GM12878 (cell line): ENCODE measurements at regions not wholly inside any gene's neighbourhood (a gene's known extent, or its start where the extent isn't known, plus 50 kb on each side); places are given as distances from the start of the nearest gene placed in this dataset.

Source experiments
- ATF2 ChIP-seq: IDR thresholded peaks from 2 replicates; pipeline ENCODE4 v1.6.1; 2012; ENCODE audit warnings: low read length, inconsistent platforms
- CTCF ChIP-seq, 3 experiments: IDR thresholded peaks in 2 of 3; conservative IDR thresholded peaks in 1 of 3; 2 replicates each; pipeline ENCODE4 v1.5.1; 2011; ENCODE audit warnings: low read depth in 3 of 3, low read length in 3 of 3, mild to moderate bottlenecking in 3 of 3, control low read depth in 2 of 3, moderate library complexity in 2 of 3, inconsistent platforms in 1 of 3, mixed read lengths in 1 of 3; ENCODE audit not compliant: control insufficient read depth in 2 of 3, insufficient read depth in 1 of 3; ENCODE audit errors: extremely low read depth in 1 of 3
- EP300 ChIP-seq, 2 experiments: fragments of 150-350 bp in 1 of 2; IDR thresholded peaks; 2 replicates each; pipeline ENCODE4 v1.6.1; 2011 to 2012; ENCODE audit warnings: low read depth in 2 of 2, low read length in 2 of 2, borderline replicate concordance in 1 of 2, improper control_type of control experiment in 1 of 2, inconsistent platforms in 1 of 2; ENCODE audit not compliant: control insufficient read depth in 1 of 2
- EZH2 ChIP-seq: IDR thresholded peaks from 2 replicates; pipeline ENCODE4 v1.6.1; 2012; ENCODE audit warnings: low read depth, mild to moderate bottlenecking, control low read depth, inconsistent platforms, low read length, borderline replicate concordance; ENCODE audit not compliant: control insufficient read depth
- MXI1 ChIP-seq: fragments of 150-350 bp; IDR thresholded peaks from 2 replicates; pipeline ENCODE4 v1.6.1; 2011; ENCODE audit warnings: low read depth, mild to moderate bottlenecking, inconsistent platforms, low read length, improper control_type of control experiment
- NR2C2 ChIP-seq: IDR thresholded peaks from 2 replicates; pipeline ENCODE4 v1.6.1; 2011; ENCODE audit warnings: borderline replicate concordance, low read depth; ENCODE audit not compliant: control insufficient read depth, insufficient read length
- POLR2AphosphoS5 ChIP-seq: IDR thresholded peaks from 2 replicates; pipeline ENCODE4 v1.6.1; 2011; ENCODE audit warnings: mild to moderate bottlenecking, low read length, inconsistent platforms
- PRDM15 ChIP-seq: fragments of 450-650 bp; formaldehyde crosslinking; IDR thresholded peaks from 2 replicates; pipeline ENCODE4 v1.4.0; 2020; ENCODE audit warnings: mild to moderate bottlenecking, moderate library complexity
- RFX5 ChIP-seq: IDR thresholded peaks from 2 replicates; pipeline ENCODE4 v1.6.1; 2011; ENCODE audit warnings: low read depth, low read length, improper control_type of control experiment
- SIN3A ChIP-seq: IDR thresholded peaks from 2 replicates; pipeline ENCODE4 v1.6.1; 2012; ENCODE audit warnings: low read depth, low read length, improper control_type of control experiment
- SP1 ChIP-seq: IDR thresholded peaks from one replicate; pipeline ENCODE4 v1.6.1; 2011; ENCODE audit warnings: low read depth, low read length
- TAF1 ChIP-seq: IDR thresholded peaks from 2 replicates; pipeline ENCODE4 v1.6.1; 2011; ENCODE audit warnings: mild to moderate bottlenecking, low read depth, low read length, borderline replicate concordance
- TF ChIP-seq, protein P1 (sequence below): IDR thresholded peaks from 2 replicates; pipeline ENCODE4 v1.6.1; 2011; ENCODE audit warnings: low read depth, low read length, improper control_type of control experiment, borderline replicate concordance

DNA sequence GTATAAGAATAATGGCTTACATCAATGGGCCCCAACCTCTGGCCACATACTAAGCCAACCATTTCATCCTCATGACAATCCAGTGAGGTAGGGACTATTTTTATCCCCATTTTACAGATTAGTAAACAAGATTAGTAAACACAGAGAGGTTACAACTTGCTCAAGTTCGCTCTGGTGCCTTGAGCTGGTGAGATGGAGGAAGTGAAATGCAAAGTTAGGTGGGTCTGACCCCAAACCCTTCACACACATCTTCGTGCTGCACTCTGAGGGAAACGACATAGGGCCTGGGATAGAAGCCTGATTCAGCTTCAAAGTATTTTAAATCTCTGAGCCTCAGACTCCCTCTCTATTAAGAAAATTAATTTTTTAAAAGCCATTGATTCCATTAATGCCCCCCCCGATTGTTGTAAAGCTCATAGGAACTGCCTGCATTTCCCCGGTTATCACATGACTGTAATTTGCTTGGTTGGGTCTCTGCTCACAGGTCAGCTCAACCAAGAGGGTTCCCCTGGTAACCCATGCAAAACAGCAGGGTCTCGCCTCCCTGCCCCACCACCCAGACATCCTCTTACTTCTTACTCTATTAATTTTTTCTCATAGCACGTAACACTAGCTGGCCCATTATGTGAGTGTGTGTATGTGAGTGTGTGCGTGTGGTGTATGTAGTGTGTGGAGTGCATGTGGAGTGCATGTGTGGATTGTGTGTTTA, 221.2 kb downstream of the MAFB start:
- no peak for TF ChIP-seq CTCF (IDR thresholded peaks at IDR 0.05 in 2 of 3, conservative IDR thresholded peaks at IDR 0.05 in 1 of 3; ENCODE audit: control insufficient read depth in 2 of 3, extremely low read depth in 1 of 3, insufficient read depth in 1 of 3, low read depth in 3 of 3, low read length in 3 of 3)
- TF ChIP-seq PRDM15 (CRISPR knock-in tag) = no peak
- TF ChIP-seq EZH2 = no peak
- TF ChIP-seq NR2C2 = no peak
- TF ChIP-seq POLR2AphosphoS5 = no peak
- no peak for TF ChIP-seq EP300 (IDR thresholded peaks at IDR 0.05; ENCODE audit: borderline replicate concordance in 1 of 2, control insufficient read depth in 1 of 2, low read depth in 2 of 2, low read length in 2 of 2)
- TF ChIP-seq, protein P1, sequence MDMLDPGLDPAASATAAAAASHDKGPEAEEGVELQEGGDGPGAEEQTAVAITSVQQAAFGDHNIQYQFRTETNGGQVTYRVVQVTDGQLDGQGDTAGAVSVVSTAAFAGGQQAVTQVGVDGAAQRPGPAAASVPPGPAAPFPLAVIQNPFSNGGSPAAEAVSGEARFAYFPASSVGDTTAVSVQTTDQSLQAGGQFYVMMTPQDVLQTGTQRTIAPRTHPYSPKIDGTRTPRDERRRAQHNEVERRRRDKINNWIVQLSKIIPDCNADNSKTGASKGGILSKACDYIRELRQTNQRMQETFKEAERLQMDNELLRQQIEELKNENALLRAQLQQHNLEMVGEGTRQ = no peak
- TF ChIP-seq SP1 = no peak
- no peak for TF ChIP-seq SIN3A
- TF ChIP-seq MXI1 = no peak
- TF ChIP-seq RFX5 = no peak
- TF ChIP-seq ATF2 = no peak
- TF ChIP-seq TAF1 = no peak
